Jurkat, Clone E6-1 (cell line): ENCODE measurements at regions not wholly inside any gene's neighbourhood (a gene's known extent, or its start where the extent isn't known, plus 50 kb on each side); places are given as distances from the start of the nearest gene placed in this dataset.

Experiments used
- DNase-seq: peaks from one replicate; pipeline ENCODE4 v3.0.0-alpha.2; 2011; ENCODE audit warnings: low read depth, low spot score
- H3K4me3 ChIP-seq: 2 replicates; pipeline ENCODE4 v1.5.1; 2011; ENCODE audit warnings: mild to moderate bottlenecking, low read length, control low read depth, moderate library complexity

- no peak for DNase-seq
- H3K4me3 ChIP-seq: no peak overlapping the region
Measured at GRCh38 chr12:61357496-61357895, 902.7 kb upstream of the USP15 start.

GRCh38 chr12:61362037-61362436, 898.2 kb upstream of the USP15 start:
- no peak overlapping the region for H3K4me3 ChIP-seq
- DNase-seq: no peak

- no peak overlapping the region for H3K4me3 ChIP-seq
- no peak for DNase-seq
Measured at GRCh38 chr12:61365001-61365400, 895.2 kb upstream of the USP15 start.

GRCh38 chr12:61367281-61367785, 892.9 kb upstream of the USP15 start:
- no peak overlapping the region for H3K4me3 ChIP-seq
- DNase-seq: no peak

DNA sequence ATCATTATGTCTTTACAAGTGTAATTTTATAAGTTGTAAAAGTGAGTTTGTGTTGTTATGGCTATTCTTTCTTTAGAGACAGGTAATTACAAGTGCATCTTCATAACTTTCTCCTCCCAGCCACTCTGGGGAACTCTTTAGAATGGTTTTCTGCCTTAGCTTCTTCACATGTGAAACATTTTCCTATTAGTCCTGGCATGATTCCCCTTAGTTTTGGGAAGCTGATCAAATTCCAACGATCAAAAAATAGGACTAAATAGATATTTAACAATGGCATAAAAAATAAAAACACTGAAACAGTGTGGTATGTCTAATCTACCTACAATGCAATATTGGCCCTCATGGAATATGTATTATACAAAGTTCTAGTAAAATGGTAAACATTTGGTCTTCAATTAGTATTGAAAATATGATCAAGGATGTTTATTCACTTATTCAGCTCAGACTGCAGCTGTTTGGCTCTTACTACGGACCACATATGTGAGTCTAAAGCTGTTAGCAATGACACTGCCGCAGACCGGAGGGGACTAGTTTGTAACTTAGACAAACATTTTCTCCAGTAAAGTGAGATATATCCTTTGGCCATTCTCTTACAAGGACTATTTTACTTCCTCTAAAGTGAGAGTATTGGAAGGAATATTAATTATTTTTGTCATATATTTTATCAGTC, 890.8 kb upstream of the USP15 start:
- no peak for DNase-seq
- H3K4me3 ChIP-seq: no peak overlapping the region

DNA sequence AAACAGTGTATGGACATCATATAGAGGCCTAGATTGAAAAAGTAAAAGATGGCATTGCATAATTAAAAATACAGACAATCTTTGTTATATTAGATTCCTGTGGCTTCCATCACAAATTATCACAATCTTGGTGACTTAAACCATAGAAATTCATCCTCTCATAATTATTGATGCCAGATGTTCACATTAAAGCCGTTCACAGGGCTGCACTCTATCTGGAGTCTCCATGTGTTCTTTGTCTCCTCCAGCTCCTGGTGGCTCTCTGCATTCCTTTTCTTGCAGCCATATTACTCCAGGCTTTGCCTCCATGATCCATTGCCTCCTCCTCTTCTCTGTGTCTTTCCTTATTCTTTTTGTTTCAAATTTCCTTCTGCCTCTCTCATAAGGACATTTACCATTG, 875.7 kb upstream of the USP15 start:
- no peak for DNase-seq
- no peak overlapping the region for H3K4me3 ChIP-seq

DNA sequence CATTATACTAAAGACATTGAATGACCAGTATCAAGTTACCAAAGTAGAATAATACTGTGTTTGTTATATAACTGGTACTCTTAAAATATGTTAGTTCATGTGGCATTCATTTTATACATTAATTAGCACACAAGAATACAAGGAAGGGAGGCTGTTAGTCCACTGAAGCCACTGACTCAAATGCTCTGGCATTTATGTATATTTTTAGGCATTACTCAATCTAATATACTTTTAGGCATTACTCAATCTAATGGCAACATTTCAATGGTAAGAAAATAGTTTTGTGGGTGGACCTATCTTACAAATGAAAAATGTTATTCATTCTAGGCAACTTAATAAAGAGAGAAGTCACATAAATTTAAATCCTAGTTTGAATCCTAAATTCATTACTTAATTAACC, 874.4 kb upstream of the USP15 start:
- no peak for DNase-seq
- no peak overlapping the region for H3K4me3 ChIP-seq

- H3K4me3 ChIP-seq: no peak overlapping the region
- DNase-seq: no peak
Measured at GRCh38 chr12:61397668-61398067, 862.5 kb upstream of the USP15 start.

- no peak for DNase-seq
- H3K4me3 ChIP-seq: no peak overlapping the region
Measured at GRCh38 chr12:61412201-61412600, 848.0 kb upstream of the USP15 start.

- H3K4me3 ChIP-seq: no peak overlapping the region
- no peak for DNase-seq
Measured at GRCh38 chr12:61414470-61414869, 845.7 kb upstream of the USP15 start.

DNA sequence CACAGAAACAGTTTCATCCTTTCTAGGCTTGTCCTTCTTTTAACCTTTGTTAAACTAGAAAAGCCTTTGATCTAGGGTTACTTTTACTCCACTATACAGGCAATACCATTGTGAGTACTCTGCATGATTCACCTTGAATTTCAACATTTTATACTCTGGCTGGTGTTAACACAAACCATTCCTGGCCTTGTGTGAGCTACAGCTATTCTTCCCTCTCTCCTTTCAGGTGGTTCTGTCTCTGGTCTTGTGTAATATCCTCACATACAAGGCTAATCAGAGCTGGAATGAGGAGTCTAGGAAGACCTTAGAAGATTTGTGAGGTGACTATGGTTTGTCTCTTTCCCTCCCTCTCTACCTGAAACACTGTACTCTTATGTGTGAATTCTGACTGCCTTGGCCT, 837.4 kb upstream of the USP15 start:
- DNase-seq: no peak
- H3K4me3 ChIP-seq: no peak overlapping the region

- no peak overlapping the region for H3K4me3 ChIP-seq
- DNase-seq: no peak
Measured at GRCh38 chr12:61452076-61452475, 808.1 kb upstream of the USP15 start.

DNA sequence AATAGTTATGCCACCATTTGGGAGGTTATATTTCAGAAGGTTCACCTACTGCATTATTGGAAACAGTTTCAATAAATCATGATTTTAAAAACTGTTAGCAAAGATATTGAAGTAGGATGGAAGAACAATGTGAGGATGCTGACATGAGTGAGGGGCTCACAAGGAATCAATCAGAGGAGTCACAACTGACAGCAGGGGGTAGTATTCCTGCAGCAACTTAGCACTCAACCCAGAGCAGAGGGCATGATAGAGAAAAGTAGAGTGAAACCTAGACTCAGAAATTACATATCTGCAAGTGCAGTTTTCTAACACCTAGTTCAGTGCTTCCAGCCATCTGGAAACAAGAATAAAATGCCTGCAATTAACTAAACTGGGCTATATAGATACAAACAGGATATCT, 772.5 kb upstream of the USP15 start:
- no peak for DNase-seq

GRCh38 chr12:61490526-61491498, 769.4 kb upstream of the USP15 start:
- no peak overlapping the region for H3K4me3 ChIP-seq
- DNase-seq: no peak

More for the DNA sequence above, 772.5 kb upstream of the USP15 start:
- H3K4me3 ChIP-seq: no peak overlapping the region

DNA sequence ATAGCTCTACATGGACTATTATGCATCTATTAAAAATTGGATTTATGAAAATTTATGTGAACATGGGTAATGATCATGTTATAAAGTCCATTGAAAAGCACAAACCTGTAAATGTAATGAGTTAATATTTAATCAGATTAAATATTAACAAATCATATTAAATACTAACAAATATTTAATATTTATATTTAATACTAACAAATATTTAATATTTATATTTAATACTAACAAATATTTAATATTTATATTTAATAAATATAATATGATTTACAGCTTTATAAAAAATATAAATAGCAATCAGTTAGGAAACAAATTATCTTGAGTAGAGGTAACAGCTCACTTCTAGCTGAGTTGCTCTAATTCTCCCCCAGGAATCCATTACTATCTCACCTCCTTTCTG, 758.0 kb upstream of the USP15 start:
- H3K4me3 ChIP-seq: no peak overlapping the region
- DNase-seq: no peak

GRCh38 chr12:61504396-61505080, 755.7 kb upstream of the USP15 start:
- H3K4me3 ChIP-seq: no peak overlapping the region
- DNase-seq: no peak

- no peak for DNase-seq
- no peak overlapping the region for H3K4me3 ChIP-seq
Measured at GRCh38 chr12:61513499-61513898, 746.7 kb upstream of the USP15 start.

DNA sequence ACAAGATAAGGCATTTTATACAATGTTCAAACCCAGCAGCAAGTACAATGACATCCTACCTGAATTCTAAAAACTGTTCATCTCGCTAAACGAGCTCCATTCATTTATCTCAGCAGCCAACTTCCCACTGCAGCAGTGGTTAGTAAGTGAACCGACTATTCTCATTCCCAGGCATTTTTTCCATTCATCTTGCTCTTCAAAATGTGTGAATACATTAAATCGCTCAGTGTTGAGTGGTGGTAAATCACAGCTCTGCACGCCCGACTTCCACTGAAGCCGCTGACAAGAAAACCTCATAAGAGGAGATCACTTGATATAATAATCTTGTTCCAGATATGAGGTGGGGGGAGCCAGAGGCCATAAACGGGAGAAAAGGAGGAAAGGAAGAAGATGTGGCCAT, 746.2 kb upstream of the USP15 start:
- no peak overlapping the region for H3K4me3 ChIP-seq
- DNase-seq: no peak

DNA sequence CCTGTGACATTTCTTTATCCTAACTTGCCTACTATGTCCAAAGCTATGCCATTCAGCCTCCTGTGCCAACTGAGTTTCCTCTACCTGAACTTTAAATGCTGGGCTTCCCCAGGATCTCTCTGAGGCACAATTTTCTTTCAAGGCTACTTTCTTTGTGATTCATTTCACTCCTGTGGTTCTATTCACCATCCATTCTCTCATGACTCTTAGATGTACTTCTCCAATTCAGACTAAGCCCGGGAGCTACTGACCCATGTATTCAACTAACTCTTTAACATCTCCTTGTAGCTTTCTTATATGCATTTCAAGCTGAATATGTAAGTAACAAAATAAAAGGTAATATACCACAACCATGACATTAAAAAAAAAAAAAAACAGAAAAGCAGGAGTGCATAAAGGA, 738.9 kb upstream of the USP15 start:
- H3K4me3 ChIP-seq: no peak overlapping the region
- DNase-seq: no peak
